ENCODE measurements at regions not wholly inside any gene's neighbourhood (a gene's known extent, or its start where the extent isn't known, plus 50 kb on each side); places are given as distances from the start of the nearest gene placed in this dataset.

DNA sequence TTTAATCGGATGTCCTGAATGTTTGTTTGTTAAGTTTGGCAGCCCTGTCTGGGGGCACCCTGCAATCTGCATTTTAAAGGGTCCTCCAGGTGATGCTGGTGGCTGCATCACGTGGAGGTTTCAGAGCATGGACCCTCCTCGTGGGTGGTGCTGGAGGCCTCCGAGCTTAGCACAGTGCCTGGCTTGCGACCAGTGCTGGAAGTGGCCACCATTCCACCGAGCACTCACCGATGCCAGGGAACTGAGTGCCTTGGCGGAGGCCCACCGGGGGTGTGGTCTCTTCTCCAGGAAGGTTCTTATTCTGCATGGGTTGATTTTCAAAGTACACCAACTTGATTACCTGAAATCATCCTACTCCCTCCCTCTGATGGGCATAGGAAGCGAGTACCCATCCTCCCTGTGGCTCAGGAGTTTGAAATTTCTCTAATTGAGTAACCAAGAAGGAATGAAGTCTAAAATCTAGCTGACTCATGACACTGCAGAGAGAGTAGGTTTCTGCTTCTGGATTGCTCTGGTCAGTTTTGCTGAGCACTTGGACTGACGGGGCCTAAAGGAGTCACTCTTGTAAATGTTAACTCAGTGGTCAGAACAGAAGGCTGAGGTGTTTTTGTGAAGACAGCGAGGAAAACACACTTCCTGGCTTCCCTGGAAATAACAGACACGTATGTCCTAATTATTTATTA is 58.1 kb upstream of the SLC66A3 start:
- Mint-ChIP-seq H3K27me3 (ENCODE audit: low read depth) (no peaks in the 10 kb centered on the region), H3K4me3 (no peak overlapping the region), H3K36me3 (ENCODE audit: insufficient read depth) (no peaks in the 10 kb centered on the region), H3K4me1 (ENCODE audit: low read depth) (peaks cover 2% of the 10 kb centered on the region), H3K9me3 (no peaks in the 10 kb centered on the region)
- no peak for ATAC-seq
- no peak for DNase-seq

DNA sequence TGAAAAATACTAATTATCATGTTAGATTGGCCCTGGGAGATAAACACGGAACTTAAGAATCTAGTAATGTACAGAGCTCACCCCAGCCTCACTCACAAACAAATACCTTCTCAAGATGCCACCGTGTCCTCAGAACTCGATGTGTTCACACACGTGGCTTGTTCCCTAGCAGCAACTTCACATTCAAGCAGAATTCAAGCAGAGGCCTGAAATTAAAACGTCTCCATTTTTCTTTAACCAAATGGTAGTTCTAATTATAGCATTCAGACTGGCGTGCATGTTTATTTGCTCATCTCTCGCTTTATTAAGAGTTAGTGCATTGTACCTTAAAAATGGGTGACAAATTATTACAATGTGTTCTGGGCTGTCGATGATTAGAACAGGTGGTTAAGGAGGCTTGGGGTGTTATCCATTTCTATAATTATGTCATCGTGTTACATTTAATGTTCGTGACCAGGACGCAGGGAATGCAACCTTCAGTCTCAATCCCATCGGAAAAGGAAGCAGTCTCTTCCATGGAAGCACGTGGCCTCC is 57.3 kb upstream of the SLC66A3 start:
- peaks cover 6% of the 10 kb centered on the region for H3K4me1 Mint-ChIP-seq (ENCODE audit: low read depth)
- ATAC-seq (no peak), DNase-seq (no peak)
- no peak overlapping the region for H3K4me3 Mint-ChIP-seq
- no peaks in the 10 kb centered on the region for H3K36me3 Mint-ChIP-seq (ENCODE audit: insufficient read depth)
- H3K9me3 Mint-ChIP-seq, result no peaks in the 10 kb centered on the region
- no peaks in the 10 kb centered on the region for H3K27me3 Mint-ChIP-seq (ENCODE audit: low read depth)

DNA sequence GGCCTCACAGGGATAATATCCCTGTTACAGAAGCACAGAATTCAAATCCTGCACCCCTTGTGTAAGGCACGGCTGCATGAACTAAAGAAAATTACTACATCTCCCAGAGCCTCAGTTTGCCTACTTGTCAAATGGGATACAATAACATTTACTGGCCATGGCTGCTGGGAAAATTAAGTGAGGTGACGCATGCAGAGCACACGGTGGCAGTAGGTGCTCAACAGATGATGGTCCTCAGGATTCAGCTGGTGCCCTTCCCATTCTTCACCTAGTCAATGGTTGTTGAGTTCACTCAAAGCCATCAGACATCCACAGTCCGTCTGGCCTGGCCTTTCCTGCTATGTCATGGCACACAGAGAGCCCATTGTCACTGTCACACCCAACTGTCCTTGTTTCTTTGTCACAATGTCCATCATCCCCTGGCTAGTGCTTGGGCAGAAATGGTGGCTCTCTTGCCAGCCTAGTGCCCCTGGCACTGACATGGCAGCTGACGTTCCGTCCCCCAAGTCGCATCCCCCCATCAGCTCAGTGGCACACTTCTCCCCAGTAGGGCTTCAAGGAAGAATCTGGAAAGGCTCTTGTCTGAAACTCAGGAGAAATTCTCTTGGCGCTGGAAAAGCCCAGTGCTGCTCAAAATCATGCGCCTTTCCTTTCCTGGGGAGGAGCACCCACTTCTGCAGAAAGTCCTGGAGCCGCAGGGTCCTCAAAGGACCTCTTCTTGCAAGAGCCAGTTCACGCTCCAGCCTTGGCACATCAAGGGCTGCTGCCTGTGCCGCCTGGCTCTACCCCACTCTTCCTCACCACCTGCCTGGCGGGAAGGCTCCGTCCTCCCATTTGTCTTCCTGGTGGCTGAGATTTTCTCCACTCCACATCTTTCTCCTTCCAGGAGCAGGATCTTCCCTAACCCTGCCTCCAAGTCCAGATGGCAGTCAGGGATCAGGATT is 55.9 kb upstream of the SLC66A3 start:
- Mint-ChIP-seq H3K4me1 (ENCODE audit: low read depth) (peaks cover 18% of the 10 kb centered on the region), H3K36me3 (ENCODE audit: insufficient read depth) (no peaks in the 10 kb centered on the region), H3K4me3 (no peak overlapping the region), H3K9me3 (no peaks in the 10 kb centered on the region), H3K27me3 (ENCODE audit: low read depth) (no peaks in the 10 kb centered on the region)
- ATAC-seq, result no peak
- no peak for DNase-seq

DNA sequence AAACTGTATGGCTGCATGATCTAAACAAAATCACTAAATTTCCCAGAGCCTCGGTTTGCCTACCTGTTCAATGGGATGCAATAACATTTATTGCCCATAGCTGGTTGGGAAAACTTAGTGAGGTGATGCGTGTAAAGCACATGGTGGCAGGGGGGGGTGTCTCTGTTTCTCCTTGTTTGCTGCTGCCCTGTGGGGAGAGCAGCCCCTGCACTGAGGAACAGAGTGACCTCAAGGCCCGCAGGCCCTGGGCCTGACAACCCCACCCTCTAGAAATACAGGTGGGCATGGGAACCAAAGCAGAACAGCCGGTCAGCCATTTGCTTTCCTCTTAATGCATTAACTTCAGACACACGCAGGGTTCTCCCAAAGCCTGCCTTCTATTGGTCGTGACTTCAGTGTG is 55.1 kb upstream of the SLC66A3 start:
- Mint-ChIP-seq H3K27me3 (ENCODE audit: low read depth) (no peaks in the 10 kb centered on the region), H3K4me3 (no peak overlapping the region), H3K36me3 (ENCODE audit: insufficient read depth) (no peaks in the 10 kb centered on the region), H3K9me3 (no peaks in the 10 kb centered on the region), H3K4me1 (ENCODE audit: low read depth) (peaks cover 24% of the 10 kb centered on the region)
- ATAC-seq (no peak), DNase-seq (no peak)

DNA sequence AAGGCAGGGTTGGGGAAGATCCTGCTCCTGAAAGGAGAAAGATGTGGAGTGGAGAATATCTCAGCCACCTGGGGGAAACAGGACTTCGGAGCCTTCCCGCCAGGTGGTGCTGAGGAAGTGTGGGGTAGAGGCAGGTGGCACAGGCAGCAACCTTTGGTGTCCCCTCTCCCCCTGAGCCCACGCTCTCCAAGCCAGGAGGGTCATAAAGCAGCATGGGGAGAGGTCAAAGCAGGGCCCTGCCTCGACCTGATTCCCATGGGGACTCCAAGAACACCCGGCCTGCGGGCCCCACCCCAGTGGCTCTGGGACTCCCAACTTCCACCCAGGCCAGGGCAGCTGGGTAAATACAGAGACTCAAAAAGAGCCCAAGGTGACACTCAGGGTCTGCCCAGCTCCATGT is 54.3 kb upstream of the SLC66A3 start:
- Mint-ChIP-seq H3K4me3 (no peak overlapping the region), H3K27me3 (ENCODE audit: low read depth) (no peaks in the 10 kb centered on the region), H3K36me3 (ENCODE audit: insufficient read depth) (no peaks in the 10 kb centered on the region), H3K4me1 (ENCODE audit: low read depth) (peaks cover 32% of the 10 kb centered on the region), H3K9me3 (no peaks in the 10 kb centered on the region)
- no peak for ATAC-seq
- no peak for DNase-seq

DNA sequence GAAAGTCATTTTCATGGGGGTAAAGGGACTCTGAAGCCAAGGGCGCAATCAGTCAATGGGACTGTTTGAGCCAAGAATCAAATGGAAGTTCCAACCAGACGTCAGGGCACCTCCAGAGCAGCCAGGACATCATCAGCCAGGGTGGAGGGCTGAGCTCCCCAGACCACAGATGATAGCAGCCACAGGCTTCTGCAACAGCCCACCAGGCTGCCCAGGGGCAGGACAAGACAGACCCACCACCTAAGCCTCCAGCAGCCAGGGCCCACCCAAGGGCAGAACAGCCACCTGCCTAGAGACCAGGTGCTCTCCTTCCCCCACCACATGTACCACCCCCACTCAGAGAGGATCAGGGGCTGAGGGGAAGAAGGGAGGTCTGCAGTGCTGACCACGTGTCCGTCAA is 53.8 kb upstream of the SLC66A3 start:
- H3K9me3 Mint-ChIP-seq, result no peaks in the 10 kb centered on the region
- peaks cover 34% of the 10 kb centered on the region for H3K4me1 Mint-ChIP-seq (ENCODE audit: low read depth)
- H3K4me3 Mint-ChIP-seq, result no peak overlapping the region
- ATAC-seq, result no peak
- H3K36me3 Mint-ChIP-seq (ENCODE audit: insufficient read depth), result no peaks in the 10 kb centered on the region
- DNase-seq, result no peak
- H3K27me3 Mint-ChIP-seq (ENCODE audit: low read depth), result no peaks in the 10 kb centered on the region

DNA sequence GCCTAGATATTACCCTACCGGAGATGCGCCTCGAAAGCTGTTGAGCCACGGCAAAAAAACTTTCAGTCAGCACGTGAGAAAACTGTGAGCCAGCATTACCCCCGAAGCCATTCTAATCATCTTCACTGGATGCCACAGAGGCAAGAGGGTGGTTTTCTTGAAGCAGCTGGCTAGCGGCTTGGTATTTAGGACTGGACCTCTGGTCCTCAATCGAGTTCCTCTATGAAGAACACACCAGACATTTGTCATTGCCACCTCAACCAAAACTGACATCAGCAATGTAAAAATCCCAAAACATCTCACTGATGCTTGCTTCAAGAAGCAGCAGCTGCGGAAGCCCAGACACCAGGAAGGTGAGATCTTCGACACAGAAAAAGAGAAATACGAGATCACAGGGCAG is 52.8 kb upstream of the SLC66A3 start:
- no peak overlapping the region for H3K4me3 Mint-ChIP-seq
- no peaks in the 10 kb centered on the region for H3K36me3 Mint-ChIP-seq (ENCODE audit: insufficient read depth)
- DNase-seq (no peak), ATAC-seq (no peak)
- no peaks in the 10 kb centered on the region for H3K27me3 Mint-ChIP-seq (ENCODE audit: low read depth)
- H3K9me3 Mint-ChIP-seq, result no peaks in the 10 kb centered on the region
- peaks cover 34% of the 10 kb centered on the region for H3K4me1 Mint-ChIP-seq (ENCODE audit: low read depth)

DNA sequence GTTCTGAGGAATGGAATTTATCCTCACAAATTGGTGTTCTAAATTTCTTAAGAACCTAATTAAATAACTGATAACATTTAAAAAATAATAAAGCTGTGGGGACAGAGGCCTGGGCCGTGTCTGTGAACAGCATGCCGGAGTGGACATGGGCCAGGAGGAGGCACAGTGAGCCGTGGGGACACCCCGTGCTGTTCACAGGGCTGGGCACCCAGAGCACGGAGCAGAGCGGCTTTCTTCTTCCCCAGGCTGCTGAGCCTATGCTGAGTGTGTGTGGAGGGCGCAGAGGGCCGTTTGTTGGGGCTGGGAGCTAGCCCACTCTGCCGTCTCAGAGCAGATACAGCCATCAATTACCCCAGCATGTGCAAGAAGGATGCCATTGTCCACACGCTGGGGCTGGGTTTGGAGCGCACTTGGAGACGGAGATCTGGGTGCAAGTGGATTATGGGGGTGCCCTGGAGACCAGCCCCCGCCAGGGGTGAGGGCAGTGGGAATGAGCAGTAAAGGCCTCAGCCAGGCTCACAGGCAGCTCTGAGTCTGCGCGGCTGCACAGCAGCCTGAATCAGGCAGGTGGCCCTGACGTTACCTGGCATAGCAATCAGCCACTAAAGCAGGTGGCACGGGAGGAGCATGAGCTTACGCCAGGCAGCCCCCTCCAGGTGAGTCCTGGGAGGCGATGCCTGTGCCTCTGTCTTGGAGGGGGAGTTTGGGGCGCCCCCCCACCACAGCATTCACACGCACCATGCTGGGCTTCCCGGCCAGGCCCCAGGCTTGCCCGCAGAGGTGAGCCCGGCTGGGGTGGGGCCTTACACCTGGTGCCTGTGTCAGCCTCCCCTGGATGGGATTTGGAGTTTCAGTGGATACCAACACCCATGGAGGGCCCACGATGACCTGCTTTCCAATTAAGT is 52.1 kb upstream of the SLC66A3 start:
- Mint-ChIP-seq H3K36me3 (ENCODE audit: insufficient read depth) (no peaks in the 10 kb centered on the region), H3K27me3 (ENCODE audit: low read depth) (no peaks in the 10 kb centered on the region), H3K4me1 (ENCODE audit: low read depth) (peaks cover 34% of the 10 kb centered on the region), H3K4me3 (no peak overlapping the region), H3K9me3 (no peaks in the 10 kb centered on the region)
- peak; percentile 20 to 27 for ATAC-seq
- no peak for DNase-seq

DNA sequence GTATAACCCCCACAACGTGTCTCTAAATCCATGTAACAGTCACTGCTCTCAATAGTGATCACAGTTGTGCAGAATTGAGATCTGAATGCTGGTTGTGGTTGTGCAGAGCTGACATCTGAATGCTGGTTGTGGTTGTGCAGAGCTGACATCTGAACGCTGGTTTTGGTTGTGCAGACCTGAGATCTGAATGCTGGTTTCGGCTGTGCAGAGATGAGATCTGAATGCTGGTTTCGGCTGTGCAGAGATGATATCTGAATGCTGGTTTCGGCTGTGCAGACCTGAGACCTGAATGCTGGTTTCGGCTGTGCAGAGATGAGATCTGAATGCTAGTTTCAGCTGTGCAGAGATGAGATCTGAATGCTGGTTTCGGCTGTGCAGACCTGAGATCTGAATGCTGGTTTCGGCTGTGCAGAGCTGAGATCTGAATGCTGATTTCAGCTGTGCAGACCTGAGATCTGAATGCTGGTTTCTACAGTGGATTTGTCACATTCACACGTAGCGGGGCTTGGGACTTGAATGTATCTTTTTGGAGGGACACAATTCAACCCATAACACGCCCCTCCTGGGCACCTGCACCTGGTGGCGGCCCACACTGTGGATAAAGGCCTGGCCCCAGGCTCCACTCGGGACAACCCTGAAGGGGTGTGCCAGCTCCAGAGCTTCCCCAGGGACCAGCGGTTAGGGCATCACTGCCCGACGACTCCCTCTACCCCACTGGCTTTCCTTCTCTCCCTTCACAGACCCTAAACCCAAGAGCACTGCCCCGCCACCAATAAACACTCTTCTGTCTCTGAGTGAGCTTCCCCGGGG is 51.1 kb upstream of the SLC66A3 start:
- ATAC-seq (peak; percentile 81 to 84), DNase-seq (no peak)
- H3K4me3 Mint-ChIP-seq, result peak overlapping the region; percentile 21
- no peaks in the 10 kb centered on the region for H3K27me3 Mint-ChIP-seq (ENCODE audit: low read depth)
- H3K4me1 Mint-ChIP-seq (ENCODE audit: low read depth), result peaks cover 34% of the 10 kb centered on the region
- no peaks in the 10 kb centered on the region for H3K9me3 Mint-ChIP-seq
- no peaks in the 10 kb centered on the region for H3K36me3 Mint-ChIP-seq (ENCODE audit: insufficient read depth)

DNA sequence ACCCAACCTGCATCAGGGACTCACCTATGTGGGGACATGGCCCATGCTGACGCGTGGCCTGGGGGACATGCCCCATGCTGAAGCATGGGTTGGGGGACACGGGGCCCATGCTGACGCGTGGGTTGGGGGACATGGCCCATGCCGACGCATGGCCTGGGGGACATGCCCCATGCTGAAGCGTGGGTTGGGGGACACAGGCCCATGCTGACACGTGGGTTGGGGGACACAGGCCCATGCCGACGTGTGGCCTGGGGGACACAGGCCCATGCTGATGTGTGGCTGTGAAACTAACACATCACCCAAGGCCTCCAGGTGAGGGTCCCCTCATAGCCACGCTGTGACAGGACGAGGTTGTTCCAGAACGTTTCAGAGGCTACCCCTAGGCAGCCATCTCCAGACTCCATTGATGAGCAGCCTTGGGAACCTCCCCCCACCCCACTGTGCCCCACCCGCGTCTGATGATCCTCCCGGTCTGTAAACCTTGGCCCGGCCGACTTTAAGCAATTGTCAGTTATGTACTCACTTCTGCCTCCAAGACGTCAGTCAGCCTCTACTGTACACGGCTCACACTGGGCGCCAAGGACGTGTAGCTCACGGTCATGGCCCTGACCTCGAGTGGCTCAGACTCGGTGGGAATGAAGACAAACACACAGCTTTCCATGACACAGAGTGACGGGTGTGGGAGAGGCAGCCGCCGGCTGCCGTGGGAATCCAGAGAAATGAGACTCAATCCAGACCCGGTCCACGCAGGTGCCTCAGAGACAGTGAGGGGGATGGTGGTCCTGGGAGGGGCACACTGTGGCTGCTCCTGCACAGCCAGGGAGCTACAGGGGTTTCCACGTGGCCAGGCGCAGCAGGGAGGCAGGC is 50.2 kb upstream of the SLC66A3 start:
- DNase-seq (no peak), ATAC-seq (no peak)
- Mint-ChIP-seq H3K4me1 (ENCODE audit: low read depth) (peaks cover 34% of the 10 kb centered on the region), H3K9me3 (no peaks in the 10 kb centered on the region), H3K36me3 (ENCODE audit: insufficient read depth) (no peaks in the 10 kb centered on the region), H3K4me3 (peak overlapping the region; percentile 21), H3K27me3 (ENCODE audit: low read depth) (no peaks in the 10 kb centered on the region)
